Gastrocnemius medialis (tissue), 4 donors: ENCODE measurements at regions not wholly inside any gene's neighbourhood (a gene's known extent, or its start where the extent isn't known, plus 50 kb on each side); places are given as distances from the start of the nearest gene placed in this dataset.

Experiments
- CTCF ChIP-seq, 5 experiments: fragments of 450-650 bp in 3 of 5; fragments of 200-600 bp in 2 of 5; sonication (generic) in 2 of 5; IDR thresholded peaks in 4 of 5; conservative IDR thresholded peaks in 1 of 5; 1 replicate in 4 of 5; 2 replicates in 1 of 5; pipeline ENCODE4 v1.5.1; 2016 to 2019; ENCODE audit warnings: antibody characterized with exemption in 5 of 5, mild to moderate bottlenecking in 3 of 5, moderate library complexity in 3 of 5
- POLR2A ChIP-seq, 2 donors: fragments of 450-650 bp; IDR thresholded peaks; one replicate each; pipeline ENCODE4 v1.6.1; 2017; ENCODE audit warnings: antibody characterized with exemption in 2 of 2, mild to moderate bottlenecking in 2 of 2, moderate library complexity in 2 of 2

GRCh38 chr5:89277816-89278215 lies 394.8 kb upstream of the MEF2C start:
- TF ChIP-seq CTCF (IDR thresholded peaks at IDR 0.05 in 4 of 5, conservative IDR thresholded peaks at IDR 0.05 in 1 of 5) (no peak), POLR2A (IDR thresholded peaks at IDR 0.05) (no peak)
